ENCODE measurements at regions not wholly inside any gene's neighbourhood (a gene's known extent, or its start where the extent isn't known, plus 50 kb on each side); places are given as distances from the start of the nearest gene placed in this dataset.

- Mint-ChIP-seq H3K27ac (ENCODE audit: unreplicated experiment) (no peak overlapping the region), H3K27me3 (ENCODE audit: unreplicated experiment) (no peaks in the 10 kb centered on the region), H3K36me3 (ENCODE audit: unreplicated experiment) (no peaks in the 10 kb centered on the region), H3K4me3 (ENCODE audit: unreplicated experiment) (no peak overlapping the region), H3K9me3 (ENCODE audit: unreplicated experiment) (peaks cover 13% of the 10 kb centered on the region), H3K4me1 (ENCODE audit: unreplicated experiment) (no peaks in the 10 kb centered on the region)
- no peak for DNase-seq (ENCODE audit: extremely low spot score, unreplicated experiment)
- no peak for TF ChIP-seq CTCF (IDR thresholded peaks at IDR 0.05)
Measured at GRCh38 chr20:55678970-55679667, 326.2 kb downstream of the CBLN4 start.

- H3K27ac Mint-ChIP-seq (ENCODE audit: unreplicated experiment), result no peak overlapping the region
- H3K9me3 Mint-ChIP-seq (ENCODE audit: unreplicated experiment), result peaks cover 18% of the 10 kb centered on the region
- no peaks in the 10 kb centered on the region for H3K4me1 Mint-ChIP-seq (ENCODE audit: unreplicated experiment)
- DNase-seq (ENCODE audit: extremely low spot score, unreplicated experiment), result no peak
- H3K4me3 Mint-ChIP-seq (ENCODE audit: unreplicated experiment), result no peak overlapping the region
- no peaks in the 10 kb centered on the region for H3K27me3 Mint-ChIP-seq (ENCODE audit: unreplicated experiment)
- no peak for TF ChIP-seq CTCF (IDR thresholded peaks at IDR 0.05)
- H3K36me3 Mint-ChIP-seq (ENCODE audit: unreplicated experiment), result no peaks in the 10 kb centered on the region
Measured at GRCh38 chr20:55678126-55678525, 327.2 kb downstream of the CBLN4 start.

GRCh38 chr20:55677011-55677410, 328.3 kb downstream of the CBLN4 start:
- Mint-ChIP-seq H3K9me3 (ENCODE audit: unreplicated experiment) (peaks cover 23% of the 10 kb centered on the region), H3K36me3 (ENCODE audit: unreplicated experiment) (no peaks in the 10 kb centered on the region), H3K27me3 (ENCODE audit: unreplicated experiment) (no peaks in the 10 kb centered on the region), H3K27ac (ENCODE audit: unreplicated experiment) (no peak overlapping the region), H3K4me3 (ENCODE audit: unreplicated experiment) (no peak overlapping the region), H3K4me1 (ENCODE audit: unreplicated experiment) (no peaks in the 10 kb centered on the region)
- TF ChIP-seq CTCF (IDR thresholded peaks at IDR 0.05), result no peak
- DNase-seq (ENCODE audit: extremely low spot score, unreplicated experiment), result no peak

GRCh38 chr20:55676097-55676496, 329.2 kb downstream of the CBLN4 start:
- H3K36me3 Mint-ChIP-seq (ENCODE audit: unreplicated experiment), result no peaks in the 10 kb centered on the region
- H3K4me3 Mint-ChIP-seq (ENCODE audit: unreplicated experiment), result no peak overlapping the region
- TF ChIP-seq CTCF (IDR thresholded peaks at IDR 0.05), result no peak
- H3K9me3 Mint-ChIP-seq (ENCODE audit: unreplicated experiment), result peaks cover 21% of the 10 kb centered on the region
- H3K4me1 Mint-ChIP-seq (ENCODE audit: unreplicated experiment), result no peaks in the 10 kb centered on the region
- H3K27ac Mint-ChIP-seq (ENCODE audit: unreplicated experiment), result no peak overlapping the region
- no peak for DNase-seq (ENCODE audit: extremely low spot score, unreplicated experiment)
- no peaks in the 10 kb centered on the region for H3K27me3 Mint-ChIP-seq (ENCODE audit: unreplicated experiment)

- H3K27ac Mint-ChIP-seq (ENCODE audit: unreplicated experiment), result no peak overlapping the region
- TF ChIP-seq CTCF (IDR thresholded peaks at IDR 0.05), result no peak
- H3K4me1 Mint-ChIP-seq (ENCODE audit: unreplicated experiment), result no peaks in the 10 kb centered on the region
- no peak for DNase-seq (ENCODE audit: extremely low spot score, unreplicated experiment)
- no peaks in the 10 kb centered on the region for H3K27me3 Mint-ChIP-seq (ENCODE audit: unreplicated experiment)
- no peak overlapping the region for H3K4me3 Mint-ChIP-seq (ENCODE audit: unreplicated experiment)
- H3K9me3 Mint-ChIP-seq (ENCODE audit: unreplicated experiment), result peaks cover 29% of the 10 kb centered on the region
- no peaks in the 10 kb centered on the region for H3K36me3 Mint-ChIP-seq (ENCODE audit: unreplicated experiment)
Measured at GRCh38 chr20:55668631-55669030, 336.7 kb downstream of the CBLN4 start.
